Panc1 (cell line): ENCODE measurements at regions not wholly inside any gene's neighbourhood (a gene's known extent, or its start where the extent isn't known, plus 50 kb on each side); places are given as distances from the start of the nearest gene placed in this dataset.

ENCODE experiments used
- ATAC-seq: fragments of 200-7000 bp; cut with Tn5 transposase; 2 replicates; pipeline ENCODE4 v1.9.1; 2020; ENCODE audit warnings: mild to moderate bottlenecking, moderate library complexity
- BruUV-seq: library from RNA; stranded (reverse); fragments of 400-500 nt; replicated peaks from 2 replicates; lab custom pipeline; 2021; lab: Mats Ljungman, UMichigan
- CTCF ChIA-PET: fragments of 300-600 bp; sonication (Branson Sonifier 250); formaldehyde crosslinking; loops from one replicate; lab custom pipeline; 2022; ENCODE audit warnings: antibody characterized with exemption; lab: Charles Lee
- POLR2A ChIA-PET: fragments of 300-600 bp; sonication (Branson Sonifier 250); formaldehyde crosslinking; loops from one replicate; lab custom pipeline; 2022; ENCODE audit warnings: antibody characterized with exemption; lab: Charles Lee
- DNase-seq: peaks from one replicate; pipeline ENCODE4 v3.0.0-alpha.2; 2010; ENCODE audit warnings: low read depth, low spot score
- H3K27ac ChIP-seq: 2 replicates; pipeline ENCODE4 v1.5.1; 2011; ENCODE audit warnings: mild to moderate bottlenecking, low read length, inconsistent platforms
- H3K27me3 ChIP-seq: fragments of 200-500 bp; sonication (Bioruptor generic); 2 replicates; pipeline ENCODE4 v1.6.0; 2014; ENCODE audit warnings: low read length, inconsistent platforms; ENCODE audit not compliant: control insufficient read depth, insufficient read depth
- H3K36me3 ChIP-seq: fragments of 200-500 bp; sonication (Bioruptor generic); 2 replicates; pipeline ENCODE4 v1.5.1; 2014; ENCODE audit warnings: inconsistent platforms, mild to moderate bottlenecking, low read length, moderate library complexity; ENCODE audit not compliant: control insufficient read depth, insufficient read depth
- H3K4me1 ChIP-seq: 2 replicates; pipeline ENCODE4 v1.5.1; 2011; ENCODE audit warnings: inconsistent platforms, mild to moderate bottlenecking, low read length, moderate library complexity; ENCODE audit not compliant: control insufficient read depth, insufficient read depth
- H3K4me3 ChIP-seq, 2 experiments: 2 replicates each; pipeline ENCODE4 v1.5.1; 2011 to 2012; ENCODE audit warnings: low read depth in 2 of 2, low read length in 2 of 2, mild to moderate bottlenecking in 2 of 2, inconsistent platforms in 1 of 2, moderate library complexity in 1 of 2
- H3K9me3 ChIP-seq: fragments of 200-500 bp; sonication (Bioruptor generic); 2 replicates; pipeline ENCODE4 v1.5.1; 2014; ENCODE audit warnings: low read depth, mild to moderate bottlenecking, inconsistent platforms, low read length, moderate library complexity; ENCODE audit not compliant: control insufficient read depth, insufficient read depth
- CTCF ChIP-seq: fragments of 450-650 bp; IDR thresholded peaks from 2 replicates; pipeline ENCODE4 v1.5.1; 2017; ENCODE audit warnings: mild to moderate bottlenecking
- POLR2AphosphoS5 ChIP-seq: IDR thresholded peaks from 2 replicates; pipeline ENCODE4 v1.6.1; 2012; ENCODE audit warnings: mild to moderate bottlenecking, low read depth, low read length, moderate library complexity
- REST ChIP-seq, 2 experiments: IDR thresholded peaks; 2 replicates each; pipeline ENCODE4 v1.6.1; 2011 to 2012; ENCODE audit warnings: low read depth in 2 of 2, control low read depth in 1 of 2, low read length in 1 of 2, mild to moderate bottlenecking in 1 of 2, moderate library complexity in 1 of 2; ENCODE audit not compliant: insufficient read depth in 1 of 2
- SIN3A ChIP-seq: IDR thresholded peaks from 2 replicates; pipeline ENCODE4 v1.6.1; 2012; ENCODE audit warnings: low read depth, mild to moderate bottlenecking, low read length, moderate library complexity, borderline replicate concordance; ENCODE audit not compliant: insufficient read depth
- TCF7L2 ChIP-seq: IDR thresholded peaks from 2 replicates; pipeline ENCODE4 v1.6.1; 2011; ENCODE audit warnings: mild to moderate bottlenecking, low read depth, low read length, inconsistent platforms
- in situ Hi-C: cut with HindIII; loops from 2 replicates; pipeline ENCODE4 v1.10.0; 2016; ENCODE audit warnings: low sequenced_read_pairs, low pct_unique_long_range_greater_than_20kb
- intact Hi-C: fragments of 100-400 bp; cut with micrococcal nuclease; formaldehyde crosslinking; loops from one replicate; pipeline ENCODE4 v1.10.0; 2022; ENCODE audit not compliant: unreplicated experiment

GRCh38 chr13:50089633-50090032 is 74.4 kb downstream of the KCNRG start:
- H3K9me3 ChIP-seq, result no peaks in the 10 kb centered on the region
- no peaks in the 10 kb centered on the region for H3K36me3 ChIP-seq
- H3K4me1 ChIP-seq, result peaks cover 2% of the 10 kb centered on the region
- intact Hi-C loops (loop anchor here (10.0 kb wide), 1 partner anchor 715 kb away; no protein-coding TSS in a partner anchor), in situ Hi-C loops (no loop called here)
- BruUV-seq, result no TSS peak
- TF ChIP-seq CTCF, result no peak
- no peak for TF ChIP-seq SIN3A
- TF ChIP-seq POLR2AphosphoS5, result no peak
- no peak for TF ChIP-seq TCF7L2
- no peak for TF ChIP-seq REST (IDR thresholded peaks at IDR 0.05; ENCODE audit: insufficient read depth in 1 of 2, low read depth in 2 of 2, low read length in 1 of 2)
- no peak overlapping the region for H3K27ac ChIP-seq
- POLR2A ChIA-PET, result interaction anchor here (0.6 kb wide), 1 partner anchor 297 kb away, joined by 3 read pairs; no protein-coding TSS in a partner anchor
- CTCF ChIA-PET, result no interaction called here
- no peak overlapping the region for H3K4me3 ChIP-seq
- no peaks in the 10 kb centered on the region for H3K27me3 ChIP-seq
- no peak for ATAC-seq
- DNase-seq, result no peak

- in situ Hi-C loops (no loop called here), intact Hi-C loops (no loop called here)
- Histone ChIP-seq H3K27ac (no peak overlapping the region), H3K4me3 (no peak overlapping the region), H3K4me1 (no peaks in the 10 kb centered on the region; the same call in none of the 2 replicates), H3K27me3 (no peaks in the 10 kb centered on the region), H3K36me3 (no peaks in the 10 kb centered on the region), H3K9me3 (no peaks in the 10 kb centered on the region)
- POLR2A ChIA-PET, result no interaction called here
- CTCF ChIA-PET, result no interaction called here
- no TSS peak for BruUV-seq
- DNase-seq (no peak), ATAC-seq (no peak)
- no peak for TF ChIP-seq REST (IDR thresholded peaks at IDR 0.05; ENCODE audit: insufficient read depth in 1 of 2, low read depth in 2 of 2, low read length in 1 of 2)
- TF ChIP-seq POLR2AphosphoS5, result no peak
- no peak for TF ChIP-seq TCF7L2
- no peak for TF ChIP-seq SIN3A
- TF ChIP-seq CTCF, result no peak
Measured at GRCh38 chr13:50090211-50090610, 75.0 kb downstream of the KCNRG start.
